H1 (cell line): ENCODE measurements at regions not wholly inside any gene's neighbourhood (a gene's known extent, or its start where the extent isn't known, plus 50 kb on each side); places are given as distances from the start of the nearest gene placed in this dataset.

Source experiments
- BACH1 ChIP-seq: IDR thresholded peaks from 2 replicates; pipeline ENCODE4 v1.6.1; 2012; ENCODE audit warnings: low read length, improper control_type of control experiment
- TEAD4 ChIP-seq: IDR thresholded peaks from 2 replicates; pipeline ENCODE4 v1.6.1; 2012; ENCODE audit warnings: low read depth, low read length, inconsistent platforms, mixed read lengths
- TF ChIP-seq, protein P1 (sequence below): fragments of 300-600 bp; sonication (generic); IDR thresholded peaks from 2 replicates; pipeline ENCODE4 v1.7.1; 2012; ENCODE audit warnings: low read length, moderate library complexity, mild to moderate bottlenecking, inconsistent platforms; ENCODE audit not compliant: insufficient replicate concordance
- TF ChIP-seq, protein P2 (sequence below): IDR thresholded peaks from 2 replicates; pipeline ENCODE4 v1.6.1; 2012; ENCODE audit warnings: inconsistent platforms

DNA sequence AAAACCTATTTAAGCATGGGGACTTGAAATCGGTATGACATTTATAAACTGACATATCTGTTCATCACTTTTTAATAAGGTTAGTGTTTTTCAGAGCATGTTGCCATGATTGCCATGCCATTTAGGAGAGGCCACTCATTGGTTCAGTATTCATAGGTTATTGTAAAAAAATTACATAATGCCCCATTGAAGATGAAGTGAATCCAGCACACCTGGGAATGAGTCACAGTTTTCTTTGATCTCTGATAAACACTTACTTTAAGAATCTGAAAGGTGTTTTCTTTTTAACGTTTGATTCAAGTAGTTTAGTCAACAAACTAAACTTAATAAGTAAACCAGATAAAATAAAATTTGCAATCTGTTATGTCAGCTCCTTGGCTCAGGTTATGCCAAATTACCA is 278.3 kb downstream of the ARL4A start (continued):
- TF ChIP-seq, protein P1, sequence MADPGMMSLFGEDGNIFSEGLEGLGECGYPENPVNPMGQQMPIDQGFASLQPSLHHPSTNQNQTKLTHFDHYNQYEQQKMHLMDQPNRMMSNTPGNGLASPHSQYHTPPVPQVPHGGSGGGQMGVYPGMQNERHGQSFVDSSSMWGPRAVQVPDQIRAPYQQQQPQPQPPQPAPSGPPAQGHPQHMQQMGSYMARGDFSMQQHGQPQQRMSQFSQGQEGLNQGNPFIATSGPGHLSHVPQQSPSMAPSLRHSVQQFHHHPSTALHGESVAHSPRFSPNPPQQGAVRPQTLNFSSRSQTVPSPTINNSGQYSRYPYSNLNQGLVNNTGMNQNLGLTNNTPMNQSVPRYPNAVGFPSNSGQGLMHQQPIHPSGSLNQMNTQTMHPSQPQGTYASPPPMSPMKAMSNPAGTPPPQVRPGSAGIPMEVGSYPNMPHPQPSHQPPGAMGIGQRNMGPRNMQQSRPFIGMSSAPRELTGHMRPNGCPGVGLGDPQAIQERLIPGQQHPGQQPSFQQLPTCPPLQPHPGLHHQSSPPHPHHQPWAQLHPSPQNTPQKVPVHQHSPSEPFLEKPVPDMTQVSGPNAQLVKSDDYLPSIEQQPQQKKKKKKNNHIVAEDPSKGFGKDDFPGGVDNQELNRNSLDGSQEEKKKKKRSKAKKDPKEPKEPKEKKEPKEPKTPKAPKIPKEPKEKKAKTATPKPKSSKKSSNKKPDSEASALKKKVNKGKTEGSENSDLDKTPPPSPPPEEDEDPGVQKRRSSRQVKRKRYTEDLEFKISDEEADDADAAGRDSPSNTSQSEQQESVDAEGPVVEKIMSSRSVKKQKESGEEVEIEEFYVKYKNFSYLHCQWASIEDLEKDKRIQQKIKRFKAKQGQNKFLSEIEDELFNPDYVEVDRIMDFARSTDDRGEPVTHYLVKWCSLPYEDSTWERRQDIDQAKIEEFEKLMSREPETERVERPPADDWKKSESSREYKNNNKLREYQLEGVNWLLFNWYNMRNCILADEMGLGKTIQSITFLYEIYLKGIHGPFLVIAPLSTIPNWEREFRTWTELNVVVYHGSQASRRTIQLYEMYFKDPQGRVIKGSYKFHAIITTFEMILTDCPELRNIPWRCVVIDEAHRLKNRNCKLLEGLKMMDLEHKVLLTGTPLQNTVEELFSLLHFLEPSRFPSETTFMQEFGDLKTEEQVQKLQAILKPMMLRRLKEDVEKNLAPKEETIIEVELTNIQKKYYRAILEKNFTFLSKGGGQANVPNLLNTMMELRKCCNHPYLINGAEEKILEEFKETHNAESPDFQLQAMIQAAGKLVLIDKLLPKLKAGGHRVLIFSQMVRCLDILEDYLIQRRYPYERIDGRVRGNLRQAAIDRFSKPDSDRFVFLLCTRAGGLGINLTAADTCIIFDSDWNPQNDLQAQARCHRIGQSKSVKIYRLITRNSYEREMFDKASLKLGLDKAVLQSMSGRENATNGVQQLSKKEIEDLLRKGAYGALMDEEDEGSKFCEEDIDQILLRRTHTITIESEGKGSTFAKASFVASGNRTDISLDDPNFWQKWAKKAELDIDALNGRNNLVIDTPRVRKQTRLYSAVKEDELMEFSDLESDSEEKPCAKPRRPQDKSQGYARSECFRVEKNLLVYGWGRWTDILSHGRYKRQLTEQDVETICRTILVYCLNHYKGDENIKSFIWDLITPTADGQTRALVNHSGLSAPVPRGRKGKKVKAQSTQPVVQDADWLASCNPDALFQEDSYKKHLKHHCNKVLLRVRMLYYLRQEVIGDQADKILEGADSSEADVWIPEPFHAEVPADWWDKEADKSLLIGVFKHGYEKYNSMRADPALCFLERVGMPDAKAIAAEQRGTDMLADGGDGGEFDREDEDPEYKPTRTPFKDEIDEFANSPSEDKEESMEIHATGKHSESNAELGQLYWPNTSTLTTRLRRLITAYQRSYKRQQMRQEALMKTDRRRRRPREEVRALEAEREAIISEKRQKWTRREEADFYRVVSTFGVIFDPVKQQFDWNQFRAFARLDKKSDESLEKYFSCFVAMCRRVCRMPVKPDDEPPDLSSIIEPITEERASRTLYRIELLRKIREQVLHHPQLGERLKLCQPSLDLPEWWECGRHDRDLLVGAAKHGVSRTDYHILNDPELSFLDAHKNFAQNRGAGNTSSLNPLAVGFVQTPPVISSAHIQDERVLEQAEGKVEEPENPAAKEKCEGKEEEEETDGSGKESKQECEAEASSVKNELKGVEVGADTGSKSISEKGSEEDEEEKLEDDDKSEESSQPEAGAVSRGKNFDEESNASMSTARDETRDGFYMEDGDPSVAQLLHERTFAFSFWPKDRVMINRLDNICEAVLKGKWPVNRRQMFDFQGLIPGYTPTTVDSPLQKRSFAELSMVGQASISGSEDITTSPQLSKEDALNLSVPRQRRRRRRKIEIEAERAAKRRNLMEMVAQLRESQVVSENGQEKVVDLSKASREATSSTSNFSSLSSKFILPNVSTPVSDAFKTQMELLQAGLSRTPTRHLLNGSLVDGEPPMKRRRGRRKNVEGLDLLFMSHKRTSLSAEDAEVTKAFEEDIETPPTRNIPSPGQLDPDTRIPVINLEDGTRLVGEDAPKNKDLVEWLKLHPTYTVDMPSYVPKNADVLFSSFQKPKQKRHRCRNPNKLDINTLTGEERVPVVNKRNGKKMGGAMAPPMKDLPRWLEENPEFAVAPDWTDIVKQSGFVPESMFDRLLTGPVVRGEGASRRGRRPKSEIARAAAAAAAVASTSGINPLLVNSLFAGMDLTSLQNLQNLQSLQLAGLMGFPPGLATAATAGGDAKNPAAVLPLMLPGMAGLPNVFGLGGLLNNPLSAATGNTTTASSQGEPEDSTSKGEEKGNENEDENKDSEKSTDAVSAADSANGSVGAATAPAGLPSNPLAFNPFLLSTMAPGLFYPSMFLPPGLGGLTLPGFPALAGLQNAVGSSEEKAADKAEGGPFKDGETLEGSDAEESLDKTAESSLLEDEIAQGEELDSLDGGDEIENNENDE = no peak
- TF ChIP-seq, protein P2, sequence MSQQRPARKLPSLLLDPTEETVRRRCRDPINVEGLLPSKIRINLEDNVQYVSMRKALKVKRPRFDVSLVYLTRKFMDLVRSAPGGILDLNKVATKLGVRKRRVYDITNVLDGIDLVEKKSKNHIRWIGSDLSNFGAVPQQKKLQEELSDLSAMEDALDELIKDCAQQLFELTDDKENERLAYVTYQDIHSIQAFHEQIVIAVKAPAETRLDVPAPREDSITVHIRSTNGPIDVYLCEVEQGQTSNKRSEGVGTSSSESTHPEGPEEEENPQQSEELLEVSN = no peak
- TF ChIP-seq TEAD4 (no peak), BACH1 (no peak)
